ENCODE measurements at regions not wholly inside any gene's neighbourhood (a gene's known extent, or its start where the extent isn't known, plus 50 kb on each side); places are given as distances from the start of the nearest gene placed in this dataset.

DNA sequence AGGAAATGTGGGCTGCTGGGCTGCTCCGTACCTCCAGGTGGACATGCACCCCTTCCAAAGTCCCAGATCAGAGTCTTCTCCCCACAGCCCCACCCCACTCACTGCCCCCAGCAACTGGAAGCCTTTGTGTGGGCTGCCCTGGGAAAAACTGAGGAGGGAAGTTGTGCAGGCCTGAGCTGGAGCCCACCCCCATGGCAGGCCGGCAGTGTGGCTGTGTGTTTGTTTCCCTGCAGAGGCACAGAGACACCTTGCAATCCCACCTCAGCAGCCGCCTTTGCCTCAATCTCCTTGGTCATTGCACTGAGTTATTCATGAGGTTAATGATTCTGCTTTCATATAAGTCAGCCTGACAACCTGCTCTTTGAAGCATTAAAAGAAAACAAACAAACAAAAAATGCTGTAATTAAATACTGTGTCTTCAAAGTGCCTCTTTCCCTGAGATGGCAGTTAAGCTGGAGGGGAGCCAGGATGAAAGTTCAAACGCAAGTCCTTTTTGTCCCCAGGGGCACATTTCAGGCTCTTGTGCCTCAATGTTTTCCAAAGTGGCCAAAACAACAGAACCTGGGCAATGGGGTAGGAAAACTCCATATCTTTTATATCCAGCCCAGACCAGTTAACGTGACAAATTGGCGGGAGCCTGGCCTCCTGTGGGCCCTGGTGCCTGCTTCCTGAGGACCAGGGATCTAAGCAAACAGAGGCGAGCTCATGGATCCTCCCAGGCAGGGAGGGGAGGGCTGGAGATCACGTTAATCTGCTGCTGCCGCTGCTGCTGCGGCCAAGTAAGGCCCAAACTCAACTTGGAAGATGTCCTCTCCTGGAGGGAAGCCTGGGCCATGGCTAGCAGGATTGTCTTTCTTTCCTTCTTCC, 51.9 kb upstream of the TSPAN11 start:
- no peak for DNase-seq (ENCODE audit: low read depth)
- H3K4me3 ChIP-seq (replicated peaks; ENCODE audit: low read depth, low read length), result no peak overlapping the region
- TF ChIP-seq, protein P1, sequence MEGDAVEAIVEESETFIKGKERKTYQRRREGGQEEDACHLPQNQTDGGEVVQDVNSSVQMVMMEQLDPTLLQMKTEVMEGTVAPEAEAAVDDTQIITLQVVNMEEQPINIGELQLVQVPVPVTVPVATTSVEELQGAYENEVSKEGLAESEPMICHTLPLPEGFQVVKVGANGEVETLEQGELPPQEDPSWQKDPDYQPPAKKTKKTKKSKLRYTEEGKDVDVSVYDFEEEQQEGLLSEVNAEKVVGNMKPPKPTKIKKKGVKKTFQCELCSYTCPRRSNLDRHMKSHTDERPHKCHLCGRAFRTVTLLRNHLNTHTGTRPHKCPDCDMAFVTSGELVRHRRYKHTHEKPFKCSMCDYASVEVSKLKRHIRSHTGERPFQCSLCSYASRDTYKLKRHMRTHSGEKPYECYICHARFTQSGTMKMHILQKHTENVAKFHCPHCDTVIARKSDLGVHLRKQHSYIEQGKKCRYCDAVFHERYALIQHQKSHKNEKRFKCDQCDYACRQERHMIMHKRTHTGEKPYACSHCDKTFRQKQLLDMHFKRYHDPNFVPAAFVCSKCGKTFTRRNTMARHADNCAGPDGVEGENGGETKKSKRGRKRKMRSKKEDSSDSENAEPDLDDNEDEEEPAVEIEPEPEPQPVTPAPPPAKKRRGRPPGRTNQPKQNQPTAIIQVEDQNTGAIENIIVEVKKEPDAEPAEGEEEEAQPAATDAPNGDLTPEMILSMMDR (IDR thresholded peaks at IDR 0.05; ENCODE audit: low read length, missing control alignments), result no peak

DNA sequence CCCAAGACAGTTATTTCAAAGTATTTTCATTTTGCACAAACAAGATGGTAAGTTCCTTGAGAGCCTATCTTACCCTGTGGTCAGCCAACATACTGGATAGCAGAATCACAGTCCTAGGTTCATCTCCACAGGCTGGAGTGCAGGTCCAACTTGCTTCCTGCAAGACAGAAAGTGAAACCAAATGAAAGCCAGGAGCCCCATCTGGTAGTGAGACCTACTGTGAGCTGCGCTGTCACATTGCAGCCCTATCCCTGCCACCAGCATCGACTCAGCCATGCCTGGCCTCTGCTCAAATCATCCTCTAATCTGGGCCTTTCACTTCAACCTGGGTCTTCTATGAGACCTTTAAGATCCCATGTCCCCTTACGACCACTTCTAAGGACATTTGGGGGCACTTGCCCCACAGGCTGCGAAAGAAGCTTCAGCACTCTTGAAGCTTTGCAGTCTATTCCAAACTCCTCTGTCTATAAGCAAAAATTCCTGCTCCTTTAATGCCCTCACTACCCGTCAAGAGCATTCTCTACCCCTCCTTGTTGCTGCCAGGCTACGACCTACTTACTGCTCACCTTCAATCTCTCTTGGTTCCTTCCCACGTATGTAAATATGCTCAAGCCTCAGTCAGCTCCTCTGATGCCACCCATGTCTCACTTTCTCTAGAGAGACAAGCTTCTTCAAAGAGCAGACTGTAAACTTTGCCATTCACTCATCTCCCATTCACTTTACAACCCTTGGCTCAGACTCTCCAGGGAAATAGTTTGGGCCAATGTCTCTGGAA, 55.9 kb upstream of the TSPAN11 start:
- DNase-seq (ENCODE audit: low read depth), result no peak
- H3K4me3 ChIP-seq (replicated peaks; ENCODE audit: low read depth, low read length), result no peak overlapping the region
- TF ChIP-seq, protein P1 (IDR thresholded peaks at IDR 0.05; ENCODE audit: low read length, missing control alignments), result no peak

DNA sequence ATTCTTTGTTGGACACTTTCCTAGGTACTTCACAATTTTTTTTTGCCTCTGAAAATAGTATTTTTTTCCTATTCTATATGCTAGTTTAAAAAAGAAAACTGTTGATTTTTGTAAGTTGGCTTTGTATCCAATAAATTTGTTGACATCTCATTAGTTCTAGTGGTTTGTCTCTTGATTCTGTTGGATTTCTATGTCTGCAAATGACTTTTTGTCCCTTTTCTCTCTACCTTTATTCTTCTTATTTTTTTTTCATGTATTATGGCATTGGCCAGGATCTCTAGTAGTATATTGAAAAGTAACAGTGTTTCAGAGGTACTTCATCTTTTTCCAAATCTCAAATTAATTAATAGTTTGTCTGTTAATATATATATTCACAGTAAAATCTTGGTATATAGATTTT, 59.1 kb upstream of the TSPAN11 start:
- TF ChIP-seq, protein P1 (IDR thresholded peaks at IDR 0.05; ENCODE audit: low read length, missing control alignments), result no peak
- DNase-seq (ENCODE audit: low read depth), result no peak
- H3K4me3 ChIP-seq (replicated peaks; ENCODE audit: low read depth, low read length), result no peak overlapping the region

DNA sequence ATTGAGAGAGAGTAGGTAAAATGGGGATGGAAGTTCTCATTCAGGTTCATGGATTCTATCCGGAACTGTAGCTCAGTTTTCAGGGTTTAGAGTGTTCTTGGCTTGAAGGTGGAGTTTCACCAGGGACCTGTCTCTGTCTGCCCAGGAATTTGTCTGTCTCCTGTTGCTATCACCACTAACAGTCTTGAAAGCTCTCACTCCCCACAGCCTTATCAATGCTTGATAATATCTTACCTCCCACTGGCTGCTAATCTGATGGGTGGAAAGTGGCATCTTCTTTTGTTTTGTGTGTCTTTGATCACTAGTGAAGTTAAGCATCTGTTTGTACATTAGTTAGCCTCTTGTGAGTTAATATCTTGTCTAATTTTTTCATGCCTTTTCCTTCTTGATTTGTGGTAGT, 60.3 kb upstream of the TSPAN11 start:
- H3K4me3 ChIP-seq (replicated peaks; ENCODE audit: low read depth, low read length), result no peak overlapping the region
- DNase-seq (ENCODE audit: low read depth), result no peak
- TF ChIP-seq, protein P1 (IDR thresholded peaks at IDR 0.05; ENCODE audit: low read length, missing control alignments), result no peak

DNA sequence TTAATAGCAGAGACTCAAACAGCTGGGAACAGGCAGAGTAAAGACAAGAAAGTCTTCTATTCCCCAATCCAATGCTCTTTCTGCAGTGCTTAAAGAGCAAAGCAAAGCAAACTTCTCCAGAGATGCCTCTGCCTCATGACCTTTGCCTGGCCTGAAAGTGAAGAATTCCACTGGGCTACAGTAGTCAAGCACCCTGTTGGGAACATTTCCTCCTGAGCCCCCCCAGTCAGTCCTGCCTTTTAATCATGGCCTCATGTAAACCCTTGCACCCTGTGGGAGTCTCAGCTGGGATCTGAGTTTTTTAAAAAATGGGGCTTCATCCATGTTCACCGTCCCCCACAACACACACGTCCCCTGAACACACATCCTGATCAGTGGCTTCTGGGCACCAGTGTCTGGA, 62.7 kb upstream of the TSPAN11 start:
- no peak for DNase-seq (ENCODE audit: low read depth)
- no peak overlapping the region for H3K4me3 ChIP-seq (replicated peaks; ENCODE audit: low read depth, low read length)
- TF ChIP-seq, protein P1 (IDR thresholded peaks at IDR 0.05; ENCODE audit: low read length, missing control alignments), result no peak

DNA sequence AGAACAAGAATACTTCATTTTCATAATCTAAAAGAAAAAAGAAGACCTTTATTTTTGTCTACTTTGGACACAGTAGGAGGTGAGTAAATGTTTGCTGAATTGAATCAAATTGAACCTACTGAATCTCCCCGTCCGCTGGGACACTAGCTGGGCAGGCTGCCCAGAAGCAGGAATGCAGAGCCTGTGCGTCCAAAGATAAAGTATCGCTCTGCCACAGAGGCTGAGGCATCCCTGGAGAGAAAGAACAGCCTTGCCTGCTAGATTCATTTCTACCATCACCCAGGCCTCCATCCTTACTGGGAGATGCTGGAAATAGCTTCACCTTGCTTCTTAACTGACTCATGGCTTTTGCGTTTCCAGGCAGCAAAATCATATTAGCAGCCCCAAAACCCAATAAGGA, 64.1 kb upstream of the TSPAN11 start:
- TF ChIP-seq, protein P1 (IDR thresholded peaks at IDR 0.05; ENCODE audit: low read length, missing control alignments), result no peak
- DNase-seq (ENCODE audit: low read depth), result peak; percentile 67
- H3K4me3 ChIP-seq (replicated peaks; ENCODE audit: low read depth, low read length), result no peak overlapping the region

Data from fibroblast of pulmonary artery (primary cell).